Right cardiac atrium (tissue), 5 donors: ENCODE measurements at regions not wholly inside any gene's neighbourhood (a gene's known extent, or its start where the extent isn't known, plus 50 kb on each side); places are given as distances from the start of the nearest gene placed in this dataset.
A peak's percentile ranks its signal among the peaks of the same experiment; 100 is the strongest.

Experiments
- ATAC-seq, 2 donors: fragments of 200-7000 bp; cut with Tn5 transposase; one replicate each; pipeline versions ENCODE4 v1.8.0 to v1.9.1; 2020; ENCODE audit warnings: moderate library complexity in 2 of 2, mild to moderate bottlenecking in 1 of 2
- DNase-seq, 3 donors: peaks; one replicate each; pipeline ENCODE4 v3.0.0-alpha.2; 2020
- H3K27ac ChIP-seq: one replicate; pipeline ENCODE4 v1.5.1; 2013; ENCODE audit warnings: mild to moderate bottlenecking, low read length, control low read depth, moderate library complexity
- H3K27me3 ChIP-seq: one replicate; pipeline ENCODE4 v1.6.1; 2013; ENCODE audit not compliant: control insufficient read depth, insufficient read depth
- H3K4me1 ChIP-seq: one replicate; pipeline ENCODE4 v1.6.1; 2013; ENCODE audit warnings: low read length; ENCODE audit not compliant: control insufficient read depth, insufficient read depth
- H3K4me3 ChIP-seq: one replicate; pipeline ENCODE4 v1.5.1; 2013; ENCODE audit warnings: low read length, control low read depth
- H3K9me3 ChIP-seq: one replicate; pipeline ENCODE4 v1.6.1; 2013; ENCODE audit warnings: low read length; ENCODE audit not compliant: control insufficient read depth
- WGBS: extraction: QIAGEN DNeasy Blood & Tissue Kit; methylation state at CpG from one replicate; pipeline ENCODE4 v1.1.7; 2013; 5-methylcytosine and 5-hydroxymethylcytosine counted together
- intact Hi-C, 4 donors: fragments of 100-400 bp; cut with DNase I; formaldehyde crosslinking; loops; one replicate each; pipeline versions ENCODE4 v1.11.0 to v1.14.0; 2022 to 2023
- donor health status: healthy with polysubstance abuse.
- donor health status: DM: no; HTN: yes; CAD: no.
- donor health status: DM: no; HTN: no; CAD: no.
- donor health status: DM: no; HTN: yes; CAD: no; lungs with severe emphysema.
- donor health status: DM: yes; HTN: yes; CAD: no.

- Histone ChIP-seq H3K27ac (no peak overlapping the region), H3K27me3 (no peaks in the 10 kb centered on the region), H3K4me1 (no peaks in the 10 kb centered on the region), H3K9me3 (no peaks in the 10 kb centered on the region), H3K4me3 (no peak overlapping the region)
- DNase-seq (no peak), ATAC-seq (no peak)
- WGBS: 90% methylated on average over 3 of the region's 3 CpGs
- intact Hi-C loops: no loop called here
These were observed 1220.0 kb upstream of the GJE1 start for GRCh38 chr6:140912686-140913085.

- no peak overlapping the region for H3K27ac ChIP-seq
- no peaks in the 10 kb centered on the region for H3K4me1 ChIP-seq
- DNase-seq (no peak), ATAC-seq (no peak)
- 78% methylated on average over 1 of the region's 1 CpG for WGBS
- H3K27me3 ChIP-seq: no peaks in the 10 kb centered on the region
- intact Hi-C loops: no loop called here
- H3K4me3 ChIP-seq: no peak overlapping the region
- H3K9me3 ChIP-seq: no peaks in the 10 kb centered on the region
These were observed 1223.1 kb upstream of the GJE1 start for GRCh38 chr6:140909625-140910024.

GRCh38 chr6:140909156-140909555, 1223.6 kb upstream of the GJE1 start:
- no peaks in the 10 kb centered on the region for H3K27me3 ChIP-seq
- no peak overlapping the region for H3K4me3 ChIP-seq
- H3K9me3 ChIP-seq: no peaks in the 10 kb centered on the region
- intact Hi-C loops: no loop called here
- H3K27ac ChIP-seq: no peak overlapping the region
- no peak for ATAC-seq
- no peaks in the 10 kb centered on the region for H3K4me1 ChIP-seq
- DNase-seq: no peak

- Histone ChIP-seq H3K4me1 (no peaks in the 10 kb centered on the region), H3K27me3 (no peaks in the 10 kb centered on the region), H3K27ac (no peak overlapping the region), H3K4me3 (no peak overlapping the region), H3K9me3 (no peaks in the 10 kb centered on the region)
- ATAC-seq: no peak
- no peak for DNase-seq
- intact Hi-C loops: no loop called here
These were observed 1224.2 kb upstream of the GJE1 start for GRCh38 chr6:140908505-140908904.

DNA sequence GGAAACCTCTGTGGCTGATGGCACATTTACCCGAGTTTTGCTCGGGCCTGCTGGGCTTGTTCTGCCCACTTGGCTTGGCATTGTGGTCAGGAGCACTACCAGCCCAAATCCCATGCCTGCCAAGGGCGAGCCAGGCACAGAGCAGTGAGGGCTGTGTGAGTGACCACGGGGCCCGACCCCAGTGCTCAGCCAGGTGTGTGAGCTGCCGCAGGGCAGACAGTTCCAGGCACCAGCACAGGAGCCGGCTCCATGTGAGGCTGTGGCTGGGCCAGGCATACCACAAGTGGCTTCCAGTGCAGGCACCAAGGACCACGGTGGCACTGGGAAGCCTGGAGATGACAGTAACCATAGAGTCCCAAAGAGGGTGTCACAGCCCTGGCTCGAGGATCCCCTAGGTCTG, 1225.5 kb upstream of the GJE1 start:
- Histone ChIP-seq H3K4me3 (no peak overlapping the region), H3K4me1 (no peaks in the 10 kb centered on the region), H3K27ac (no peak overlapping the region), H3K9me3 (no peaks in the 10 kb centered on the region), H3K27me3 (no peaks in the 10 kb centered on the region)
- intact Hi-C loops: no loop called here
- DNase-seq (peak in 2 of 3 donors; percentile 11 to 33), ATAC-seq (no peak)
- WGBS: 97% methylated on average over 9 of the region's 9 CpGs

DNA sequence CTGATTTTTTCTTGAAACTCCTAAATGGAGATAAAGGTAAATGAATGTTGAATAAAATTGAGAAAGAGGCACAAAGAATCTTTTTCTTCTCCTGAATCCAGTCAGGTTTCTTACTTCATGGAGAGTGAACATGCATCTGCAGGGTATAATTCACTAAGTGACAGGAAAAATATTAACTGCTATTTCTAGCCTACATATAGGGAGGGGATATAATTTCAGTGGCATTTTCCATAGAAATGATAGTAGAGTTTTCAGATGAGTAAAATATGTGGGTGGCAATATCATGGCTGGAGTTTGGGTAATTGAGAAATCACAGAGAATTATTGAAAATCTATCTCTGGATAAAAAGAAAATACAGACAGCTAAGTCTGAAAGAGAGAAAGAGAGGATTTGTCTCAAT, 1227.0 kb upstream of the GJE1 start:
- no peaks in the 10 kb centered on the region for H3K4me1 ChIP-seq
- no peak overlapping the region for H3K27ac ChIP-seq
- intact Hi-C loops: no loop called here
- ATAC-seq (no peak), DNase-seq (no peak)
- H3K9me3 ChIP-seq: no peaks in the 10 kb centered on the region
- no peaks in the 10 kb centered on the region for H3K27me3 ChIP-seq
- H3K4me3 ChIP-seq: no peak overlapping the region

- no peaks in the 10 kb centered on the region for H3K27me3 ChIP-seq
- no peaks in the 10 kb centered on the region for H3K9me3 ChIP-seq
- DNase-seq (no peak), ATAC-seq (no peak)
- H3K4me3 ChIP-seq: no peak overlapping the region
- WGBS: 92% methylated on average over 1 of the region's 1 CpG
- H3K4me1 ChIP-seq: no peaks in the 10 kb centered on the region
- H3K27ac ChIP-seq: no peak overlapping the region
- intact Hi-C loops: no loop called here
These were observed 1227.7 kb upstream of the GJE1 start for GRCh38 chr6:140905050-140905449.

DNA sequence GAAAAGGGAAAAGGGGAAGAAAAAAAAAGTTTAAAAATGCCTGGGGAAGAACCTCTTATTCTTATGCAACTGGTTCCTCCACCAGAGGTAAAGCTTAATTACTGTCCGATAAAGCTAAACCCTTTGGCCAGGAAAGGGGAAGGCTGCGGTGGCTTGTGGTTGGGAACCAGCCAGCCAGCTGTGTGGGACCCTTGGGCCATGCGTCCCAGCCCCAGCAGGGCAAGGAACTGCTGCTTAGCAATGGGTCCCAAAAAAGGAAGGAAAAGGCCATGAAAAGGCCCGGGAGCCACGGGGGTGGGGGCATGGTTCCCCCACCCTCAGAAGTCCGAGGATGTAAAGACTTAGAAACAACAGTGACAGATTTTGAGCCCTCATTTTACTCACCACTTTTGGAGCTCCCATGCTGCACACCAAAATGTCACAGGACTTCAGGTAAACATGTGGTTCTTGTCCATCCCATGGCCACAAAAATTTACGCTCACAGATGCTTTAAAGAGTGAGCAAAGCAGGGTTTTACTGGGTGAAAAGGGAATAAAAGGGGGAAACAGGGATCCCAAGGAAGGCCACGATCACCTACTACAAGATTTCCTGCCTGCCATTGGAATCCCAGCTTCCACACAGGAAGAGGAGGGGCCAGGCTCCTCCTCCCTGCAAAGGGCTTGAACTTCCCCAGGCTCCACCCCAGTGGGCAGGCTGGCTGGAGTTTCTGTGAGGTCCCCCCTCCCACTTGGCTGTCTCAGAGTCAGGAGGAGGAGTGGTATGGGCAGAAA, 1234.7 kb upstream of the GJE1 start:
- H3K9me3 ChIP-seq: no peaks in the 10 kb centered on the region
- H3K4me3 ChIP-seq: no peak overlapping the region
- peak in 1 of 2 donors; percentile 59 for ATAC-seq
- H3K4me1 ChIP-seq: no peaks in the 10 kb centered on the region
- H3K27ac ChIP-seq: no peak overlapping the region
- H3K27me3 ChIP-seq: no peaks in the 10 kb centered on the region
- 78% methylated on average over 8 of the region's 8 CpGs for WGBS
- intact Hi-C loops: no loop called here
- DNase-seq: peak; percentile 38 to 74 (median 53)

DNA sequence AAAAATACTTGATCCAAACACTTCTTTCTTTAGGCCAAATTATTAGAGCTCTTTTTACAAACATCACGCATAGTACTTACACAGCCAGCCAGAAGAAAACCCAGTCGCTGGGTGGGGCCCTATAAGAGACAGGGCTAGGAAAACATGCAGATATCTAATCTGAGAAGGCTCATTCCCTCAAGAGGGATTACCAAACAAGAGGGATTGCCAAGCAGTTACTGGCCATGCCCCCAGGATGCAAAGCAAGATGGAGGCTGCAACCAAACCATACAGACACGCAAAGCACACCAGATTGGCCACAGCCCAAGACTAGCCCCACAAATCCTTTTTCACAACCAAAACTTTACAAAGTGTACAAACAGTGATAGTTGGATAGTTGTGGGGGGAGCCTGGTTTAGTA, 1235.4 kb upstream of the GJE1 start:
- Histone ChIP-seq H3K27me3 (no peaks in the 10 kb centered on the region), H3K9me3 (no peaks in the 10 kb centered on the region), H3K4me3 (no peak overlapping the region), H3K27ac (no peak overlapping the region), H3K4me1 (no peaks in the 10 kb centered on the region)
- WGBS: 70% methylated on average over 3 of the region's 3 CpGs
- ATAC-seq (peak in 1 of 2 donors; percentile 64), DNase-seq (peak in 2 of 3 donors; percentile 8 to 70)
- intact Hi-C loops: no loop called here

DNA sequence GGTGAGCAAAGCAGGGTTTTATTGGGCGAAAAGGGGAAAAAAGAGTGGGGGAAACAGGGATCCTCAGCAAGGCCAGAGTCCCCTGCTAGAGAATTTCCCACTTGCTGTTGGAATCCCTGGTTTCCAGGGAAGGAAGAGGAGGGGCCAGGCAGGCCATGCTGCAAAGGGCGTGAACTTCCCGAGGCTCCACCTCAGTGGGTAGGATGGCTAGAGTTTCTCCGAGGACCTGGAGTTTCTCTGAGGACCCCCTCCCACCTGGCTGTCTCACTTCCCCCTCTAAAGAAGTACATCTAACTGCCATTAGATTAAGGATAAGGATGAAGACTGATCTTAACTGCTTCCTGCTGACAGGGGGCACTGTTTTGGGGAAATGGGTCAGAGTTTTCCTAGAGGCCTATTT, 1239.3 kb upstream of the GJE1 start:
- DNase-seq: no peak
- intact Hi-C loops: no loop called here

GRCh38 chr6:140879946-140880345, 1252.8 kb upstream of the GJE1 start:
- intact Hi-C loops: no loop called here
- DNase-seq (no peak), ATAC-seq (no peak)
- no peaks in the 10 kb centered on the region for H3K4me1 ChIP-seq
- H3K4me3 ChIP-seq: no peak overlapping the region
- H3K9me3 ChIP-seq: no peaks in the 10 kb centered on the region
- H3K27ac ChIP-seq: no peak overlapping the region
- no peaks in the 10 kb centered on the region for H3K27me3 ChIP-seq

More for the DNA sequence above, 1239.3 kb upstream of the GJE1 start:
- H3K27me3 ChIP-seq: no peaks in the 10 kb centered on the region
- H3K4me3 ChIP-seq: no peak overlapping the region
- no peaks in the 10 kb centered on the region for H3K4me1 ChIP-seq
- 63% methylated on average over 4 of the region's 4 CpGs for WGBS
- H3K9me3 ChIP-seq: no peaks in the 10 kb centered on the region
- H3K27ac ChIP-seq: no peak overlapping the region
- no peak for ATAC-seq

GRCh38 chr6:140874066-140874465, 1258.7 kb upstream of the GJE1 start:
- H3K4me1 ChIP-seq: no peaks in the 10 kb centered on the region
- H3K9me3 ChIP-seq: no peaks in the 10 kb centered on the region
- no peak for ATAC-seq
- 92% methylated on average over 3 of the region's 3 CpGs for WGBS
- H3K27ac ChIP-seq: no peak overlapping the region
- H3K27me3 ChIP-seq: no peaks in the 10 kb centered on the region
- no peak overlapping the region for H3K4me3 ChIP-seq
- no peak for DNase-seq
- intact Hi-C loops: no loop called here
